Chondrocyte (in vitro differentiated cells): ENCODE measurements at regions not wholly inside any gene's neighbourhood (a gene's known extent, or its start where the extent isn't known, plus 50 kb on each side); places are given as distances from the start of the nearest gene placed in this dataset.

Source experiments
- DNase-seq: peaks from one replicate; pipeline ENCODE4 v3.0.0; 2021; ENCODE audit warnings: mixed read lengths, low spot score
- H3K27ac Mint-ChIP-seq: one replicate; pipeline ENCODE4 v1.8.0; 2021; ENCODE audit warnings: mild to moderate bottlenecking, moderate library complexity, mixed read lengths; ENCODE audit not compliant: unreplicated experiment
- H3K27me3 Mint-ChIP-seq: 2 replicates; pipeline ENCODE4 v1.8.0; 2021; ENCODE audit warnings: low read depth, mixed read lengths
- H3K36me3 Mint-ChIP-seq: 2 replicates; pipeline ENCODE4 v1.8.0; 2021; ENCODE audit warnings: low read depth, mixed read lengths
- H3K4me1 Mint-ChIP-seq: 2 replicates; pipeline ENCODE4 v1.8.0; 2021; ENCODE audit warnings: low read depth, mild to moderate bottlenecking, mixed read lengths
- H3K4me3 Mint-ChIP-seq: one replicate; pipeline ENCODE4 v1.8.0; 2021; ENCODE audit warnings: mild to moderate bottlenecking, moderate library complexity, mixed read lengths; ENCODE audit not compliant: unreplicated experiment
- H3K9me3 Mint-ChIP-seq: 2 replicates; pipeline ENCODE4 v1.8.0; 2021; ENCODE audit warnings: low read depth, mixed read lengths
- CTCF ChIP-seq: fragments of 200-600 bp; sonication (generic); IDR thresholded peaks from 2 replicates; pipeline ENCODE4 v1.5.0; 2021; ENCODE audit warnings: antibody characterized with exemption, mild to moderate bottlenecking, moderate library complexity

- Mint-ChIP-seq H3K9me3 (no peaks in the 10 kb centered on the region), H3K36me3 (no peaks in the 10 kb centered on the region), H3K27me3 (peaks cover 15% of the 10 kb centered on the region), H3K27ac (no peak overlapping the region), H3K4me3 (no peak overlapping the region), H3K4me1 (peaks cover 13% of the 10 kb centered on the region)
- no peak for DNase-seq
- TF ChIP-seq CTCF: no peak
Measured at GRCh38 chr9:119998614-119999013, 581.4 kb downstream of the CDK5RAP2 start.

GRCh38 chr9:119991797-119992196, 588.2 kb downstream of the CDK5RAP2 start:
- no peak for TF ChIP-seq CTCF
- Mint-ChIP-seq H3K4me1 (no peaks in the 10 kb centered on the region), H3K4me3 (no peak overlapping the region), H3K36me3 (no peaks in the 10 kb centered on the region), H3K27me3 (peaks cover 40% of the 10 kb centered on the region), H3K27ac (no peak overlapping the region), H3K9me3 (no peaks in the 10 kb centered on the region)
- no peak for DNase-seq

DNA sequence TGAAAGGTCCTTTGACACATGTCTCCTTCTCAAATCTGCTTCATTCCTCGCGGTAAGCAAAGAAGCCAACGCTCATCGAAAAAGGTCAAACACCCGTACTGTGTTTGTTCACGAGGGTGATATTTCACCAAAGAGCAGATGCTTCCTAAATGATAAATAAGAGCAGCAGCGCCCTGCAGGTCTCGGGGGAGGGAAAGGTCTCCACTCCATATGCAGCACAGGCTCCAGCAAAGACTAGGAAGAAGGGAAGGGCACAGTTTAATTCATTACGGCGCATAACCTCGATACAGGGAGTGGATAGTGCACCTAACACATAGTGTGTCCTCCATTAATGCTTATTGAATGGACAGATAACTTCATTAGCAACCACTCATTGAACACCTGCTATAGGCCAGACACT, 593.3 kb downstream of the CDK5RAP2 start:
- H3K4me1 Mint-ChIP-seq: no peaks in the 10 kb centered on the region
- no peaks in the 10 kb centered on the region for H3K36me3 Mint-ChIP-seq
- no peaks in the 10 kb centered on the region for H3K9me3 Mint-ChIP-seq
- peaks cover 62% of the 10 kb centered on the region for H3K27me3 Mint-ChIP-seq
- DNase-seq: no peak
- H3K4me3 Mint-ChIP-seq: no peak overlapping the region
- no peak for TF ChIP-seq CTCF
- H3K27ac Mint-ChIP-seq: no peak overlapping the region

GRCh38 chr9:119986205-119986604, 593.8 kb downstream of the CDK5RAP2 start:
- H3K9me3 Mint-ChIP-seq: no peaks in the 10 kb centered on the region
- no peak overlapping the region for H3K27ac Mint-ChIP-seq
- no peaks in the 10 kb centered on the region for H3K36me3 Mint-ChIP-seq
- no peaks in the 10 kb centered on the region for H3K4me1 Mint-ChIP-seq
- peaks cover 64% of the 10 kb centered on the region for H3K27me3 Mint-ChIP-seq
- no peak for DNase-seq
- TF ChIP-seq CTCF: no peak
- H3K4me3 Mint-ChIP-seq: no peak overlapping the region

DNA sequence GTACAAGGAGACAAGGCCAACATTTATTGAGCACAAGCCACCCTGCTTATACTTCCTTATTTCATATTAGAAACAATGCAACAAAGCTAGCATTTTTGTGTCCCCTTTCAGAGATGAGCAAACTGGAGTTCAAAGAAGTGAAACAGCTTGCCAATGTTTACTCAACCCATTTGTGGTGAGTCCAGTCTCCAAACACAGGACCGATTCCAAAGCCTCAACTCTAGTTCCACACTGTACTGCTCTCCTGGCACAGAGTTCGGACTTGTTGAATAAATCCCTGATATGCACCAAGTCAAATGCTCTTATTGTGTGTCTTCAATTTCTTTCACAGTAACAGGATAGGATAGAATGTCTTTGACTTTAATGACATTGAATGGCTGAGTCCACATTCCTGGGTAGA, 604.8 kb upstream of the BRINP1 start:
- Mint-ChIP-seq H3K36me3 (peaks cover 2% of the 10 kb centered on the region), H3K4me1 (peaks cover 2% of the 10 kb centered on the region), H3K4me3 (no peak overlapping the region), H3K27me3 (peaks cover 49% of the 10 kb centered on the region), H3K27ac (no peak overlapping the region), H3K9me3 (no peaks in the 10 kb centered on the region)
- DNase-seq: no peak
- TF ChIP-seq CTCF: no peak
